HTR-8/SVneo (cell line): ENCODE measurements at regions not wholly inside any gene's neighbourhood (a gene's known extent, or its start where the extent isn't known, plus 50 kb on each side); places are given as distances from the start of the nearest gene placed in this dataset.
"Not testable (repeated sequence)": the region's sequence is repeated elsewhere in the genome, so short reads cannot be mapped to it uniquely, and the experiment has no call there.

Experiments
- DNase-seq: peaks from one replicate; pipeline ENCODE4 v3.0.0; 2011; ENCODE audit warnings: low spot score, mixed read lengths; ENCODE audit not compliant: insufficient read length
- FAIRE-seq: peaks from 2 replicates; lab custom pipeline; 2011; peaks lifted over from hg19 to GRCh38; lab: Jason Lieb, UNC

GRCh38 chr18:14952444-14953077, 204.6 kb downstream of the ANKRD30B start:
- FAIRE-seq, DNase-seq: not testable (repeated sequence)

- no peak for DNase-seq
- no peak for FAIRE-seq
Measured at GRCh38 chr18:14958701-14959100, 210.7 kb downstream of the ANKRD30B start.

DNA sequence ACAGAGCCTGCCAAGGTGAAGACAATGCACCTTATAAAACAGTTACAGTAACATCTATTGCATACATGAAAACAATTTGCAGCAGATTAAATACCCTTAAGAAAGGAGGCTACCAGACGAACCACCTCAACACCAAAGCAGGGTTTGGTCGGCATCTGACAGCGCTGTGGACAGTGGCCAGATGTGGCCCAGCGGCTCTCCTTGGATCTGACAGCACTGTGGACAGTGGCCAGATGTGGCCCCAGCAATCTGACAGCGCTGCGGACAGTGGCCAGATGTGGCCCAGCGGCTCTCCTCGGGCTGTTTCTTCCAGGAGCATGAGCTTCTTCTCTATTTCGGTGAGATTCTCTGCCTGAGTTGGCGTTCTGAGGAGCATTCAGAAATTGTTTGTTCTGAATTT, 211.6 kb downstream of the ANKRD30B start:
- no peak for FAIRE-seq
- no peak for DNase-seq

DNA sequence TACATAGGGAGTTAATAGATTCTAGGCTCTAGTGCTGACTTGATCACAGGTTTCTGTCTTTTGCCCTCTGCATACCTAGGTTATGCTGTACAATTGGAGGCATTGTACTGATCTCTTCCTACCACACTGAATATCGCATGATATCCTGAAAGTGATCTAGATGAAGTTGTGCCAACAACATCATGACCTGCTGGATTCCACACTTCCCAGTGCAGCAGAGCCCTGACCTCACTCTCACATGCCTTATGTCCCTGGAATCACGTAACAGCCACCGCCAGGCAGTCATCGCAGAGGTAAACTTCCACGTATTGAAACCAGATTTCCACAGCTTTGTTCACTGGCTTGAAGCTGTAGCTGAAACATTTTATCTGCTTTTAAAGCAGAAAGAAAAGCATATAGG, 214.0 kb downstream of the ANKRD30B start:
- FAIRE-seq (no peak), DNase-seq (no peak)

DNA sequence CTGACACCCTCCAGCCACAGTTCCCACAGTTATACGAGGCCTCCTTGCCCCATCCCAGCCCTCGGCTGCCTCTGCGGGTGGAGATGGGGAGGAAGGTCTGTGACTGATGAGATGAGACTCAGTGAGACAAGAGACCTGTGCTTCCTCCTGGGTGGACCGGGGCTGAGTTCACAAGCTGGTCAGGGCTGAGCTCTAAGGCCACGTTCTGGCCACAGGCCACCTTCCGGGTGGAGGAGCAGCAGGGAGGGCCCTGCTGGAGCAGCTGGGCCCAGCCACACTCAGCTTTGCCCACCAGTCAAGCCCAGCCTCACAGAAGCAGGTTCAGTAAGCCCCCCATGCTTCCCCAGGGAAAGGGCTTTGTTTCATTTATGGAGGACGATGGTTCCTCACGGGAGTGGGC, 214.7 kb downstream of the ANKRD30B start:
- DNase-seq (no peak), FAIRE-seq (no peak)

DNA sequence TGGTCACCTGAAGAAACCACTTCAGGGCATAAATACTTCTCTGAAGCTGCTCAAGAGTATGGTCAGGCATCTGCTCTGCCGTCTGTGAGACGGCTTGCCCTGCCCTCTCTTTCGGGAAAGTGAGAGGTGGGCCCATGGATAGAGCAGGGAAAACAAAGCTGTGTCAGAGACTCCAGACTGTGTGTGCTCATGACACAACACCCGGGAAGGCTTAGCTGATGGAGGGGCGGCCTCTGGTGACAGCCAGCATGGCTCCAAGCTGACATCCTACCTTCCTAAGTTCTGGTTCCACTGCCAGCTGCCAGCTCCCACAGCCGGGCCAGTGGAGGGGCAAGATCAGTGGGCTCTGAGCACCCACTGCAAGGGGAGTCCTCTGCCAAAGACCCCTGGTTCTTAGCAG, 215.3 kb downstream of the ANKRD30B start:
- FAIRE-seq (no peak), DNase-seq (no peak)

- no peak for DNase-seq
Measured at GRCh38 chr18:14964002-14964401, 216.0 kb downstream of the ANKRD30B start.

GRCh38 chr18:14964406-14964805, 216.4 kb downstream of the ANKRD30B start:
- DNase-seq: no peak
- no peak for FAIRE-seq

More at GRCh38 chr18:14964002-14964401, 216.0 kb downstream of the ANKRD30B start:
- FAIRE-seq: peak; percentile 13

- not testable (repeated sequence) for FAIRE-seq, DNase-seq
Measured at GRCh38 chr18:14964976-14965375, 217.0 kb downstream of the ANKRD30B start.

GRCh38 chr18:14965553-14965952, 217.6 kb downstream of the ANKRD30B start:
- no peak for FAIRE-seq

GRCh38 chr18:14967246-14967645, 219.3 kb downstream of the ANKRD30B start:
- not testable (repeated sequence) for FAIRE-seq

More at GRCh38 chr18:14965553-14965952, 217.6 kb downstream of the ANKRD30B start:
- DNase-seq: no peak

GRCh38 chr18:14969500-14969899, 221.5 kb downstream of the ANKRD30B start:
- FAIRE-seq: no peak
- no peak for DNase-seq

More at GRCh38 chr18:14967246-14967645, 219.3 kb downstream of the ANKRD30B start:
- DNase-seq: not testable (repeated sequence)

GRCh38 chr18:14970027-14970426, 222.1 kb downstream of the ANKRD30B start:
- peak; percentile 32 for DNase-seq
- peak; percentile 82 for FAIRE-seq

GRCh38 chr18:14971461-14972185, 223.7 kb downstream of the ANKRD30B start:
- FAIRE-seq (peak; percentile 63), DNase-seq (peak; percentile 41)

GRCh38 chr18:14973421-14973820, 225.4 kb downstream of the ANKRD30B start:
- DNase-seq, FAIRE-seq: not testable (repeated sequence)

- DNase-seq (no peak), FAIRE-seq (no peak)
Measured at GRCh38 chr18:14974088-14974487, 226.1 kb downstream of the ANKRD30B start.

DNA sequence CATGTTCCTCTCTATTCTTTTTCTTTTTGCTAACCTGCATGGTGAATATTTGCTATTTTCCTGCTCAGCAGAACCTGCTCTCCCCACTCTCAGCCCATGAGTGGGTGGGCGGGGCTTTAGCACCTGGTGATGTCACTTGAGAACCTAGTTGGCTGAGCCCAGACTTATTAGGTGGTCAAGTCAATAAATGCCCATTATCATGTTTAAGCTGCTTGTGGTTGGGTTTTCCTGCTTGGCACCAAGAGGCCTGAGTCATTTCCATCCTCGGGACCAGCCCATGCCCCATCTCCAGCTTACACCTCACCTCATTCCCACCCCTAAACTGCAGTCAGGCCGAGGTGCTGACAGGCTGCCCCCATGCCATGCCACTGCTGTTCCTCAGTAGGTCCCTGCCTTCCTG, 226.6 kb downstream of the ANKRD30B start:
- DNase-seq: peak; percentile 10
- no peak for FAIRE-seq

GRCh38 chr18:14975431-14975830, 227.5 kb downstream of the ANKRD30B start:
- DNase-seq (no peak), FAIRE-seq (peak; percentile 16)

DNA sequence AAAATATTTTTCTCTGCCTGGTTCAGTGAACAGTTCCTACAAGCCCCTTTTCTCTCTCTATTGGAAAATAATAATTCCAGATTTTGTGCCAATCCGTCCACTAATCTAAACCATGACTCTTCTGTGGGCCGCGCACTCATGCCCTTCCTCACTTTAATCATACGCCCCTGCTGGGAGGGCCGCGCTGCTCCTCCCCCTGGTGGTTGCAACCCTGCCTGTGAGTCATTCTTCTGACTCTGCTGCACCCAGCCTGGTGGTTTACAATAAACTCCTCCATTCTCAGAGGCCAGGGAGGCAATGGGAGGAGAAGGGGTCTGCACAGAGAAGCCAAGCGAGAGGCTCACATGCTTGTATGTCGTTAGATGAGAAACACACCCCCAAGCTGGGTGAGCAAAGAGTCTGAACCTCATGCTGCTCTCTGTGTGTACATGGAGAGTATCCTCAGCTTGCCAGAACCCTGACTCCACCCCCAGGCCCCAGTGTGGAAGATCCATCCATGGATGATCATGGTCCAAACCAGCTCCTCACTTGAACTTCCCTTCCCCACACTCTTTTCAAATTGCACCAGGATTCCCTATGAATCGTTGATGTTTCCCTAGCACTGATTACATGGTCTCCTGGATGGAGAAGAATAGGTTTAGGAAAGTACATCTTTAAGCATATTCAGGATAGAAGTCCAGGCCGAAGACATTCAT, 228.9 kb downstream of the ANKRD30B start:
- DNase-seq (peak; percentile 49), FAIRE-seq (peak; percentile 54)

- DNase-seq (no peak), FAIRE-seq (no peak)
Measured at GRCh38 chr18:14978191-14978590, 230.2 kb downstream of the ANKRD30B start.
